Panc1 (cell line): ENCODE measurements at regions not wholly inside any gene's neighbourhood (a gene's known extent, or its start where the extent isn't known, plus 50 kb on each side); places are given as distances from the start of the nearest gene placed in this dataset.

Source experiments
- ATAC-seq: fragments of 200-7000 bp; cut with Tn5 transposase; 2 replicates; pipeline ENCODE4 v1.9.1; 2020; ENCODE audit warnings: mild to moderate bottlenecking, moderate library complexity
- BruUV-seq: library from RNA; stranded (reverse); fragments of 400-500 nt; replicated peaks from 2 replicates; lab custom pipeline; 2021; lab: Mats Ljungman, UMichigan
- CTCF ChIA-PET: fragments of 300-600 bp; sonication (Branson Sonifier 250); formaldehyde crosslinking; loops from one replicate; lab custom pipeline; 2022; ENCODE audit warnings: antibody characterized with exemption; lab: Charles Lee
- POLR2A ChIA-PET: fragments of 300-600 bp; sonication (Branson Sonifier 250); formaldehyde crosslinking; loops from one replicate; lab custom pipeline; 2022; ENCODE audit warnings: antibody characterized with exemption; lab: Charles Lee
- DNase-seq: peaks from one replicate; pipeline ENCODE4 v3.0.0-alpha.2; 2010; ENCODE audit warnings: low read depth, low spot score
- H3K27ac ChIP-seq: 2 replicates; pipeline ENCODE4 v1.5.1; 2011; ENCODE audit warnings: mild to moderate bottlenecking, low read length, inconsistent platforms
- H3K27me3 ChIP-seq: fragments of 200-500 bp; sonication (Bioruptor generic); 2 replicates; pipeline ENCODE4 v1.6.0; 2014; ENCODE audit warnings: low read length, inconsistent platforms; ENCODE audit not compliant: control insufficient read depth, insufficient read depth
- H3K36me3 ChIP-seq: fragments of 200-500 bp; sonication (Bioruptor generic); 2 replicates; pipeline ENCODE4 v1.5.1; 2014; ENCODE audit warnings: inconsistent platforms, mild to moderate bottlenecking, low read length, moderate library complexity; ENCODE audit not compliant: control insufficient read depth, insufficient read depth
- H3K4me1 ChIP-seq: 2 replicates; pipeline ENCODE4 v1.5.1; 2011; ENCODE audit warnings: inconsistent platforms, mild to moderate bottlenecking, low read length, moderate library complexity; ENCODE audit not compliant: control insufficient read depth, insufficient read depth
- H3K4me3 ChIP-seq, 2 experiments: 2 replicates each; pipeline ENCODE4 v1.5.1; 2011 to 2012; ENCODE audit warnings: low read depth in 2 of 2, low read length in 2 of 2, mild to moderate bottlenecking in 2 of 2, inconsistent platforms in 1 of 2, moderate library complexity in 1 of 2
- H3K9me3 ChIP-seq: fragments of 200-500 bp; sonication (Bioruptor generic); 2 replicates; pipeline ENCODE4 v1.5.1; 2014; ENCODE audit warnings: low read depth, mild to moderate bottlenecking, inconsistent platforms, low read length, moderate library complexity; ENCODE audit not compliant: control insufficient read depth, insufficient read depth
- CTCF ChIP-seq: fragments of 450-650 bp; IDR thresholded peaks from 2 replicates; pipeline ENCODE4 v1.5.1; 2017; ENCODE audit warnings: mild to moderate bottlenecking
- POLR2AphosphoS5 ChIP-seq: IDR thresholded peaks from 2 replicates; pipeline ENCODE4 v1.6.1; 2012; ENCODE audit warnings: mild to moderate bottlenecking, low read depth, low read length, moderate library complexity
- REST ChIP-seq, 2 experiments: IDR thresholded peaks; 2 replicates each; pipeline ENCODE4 v1.6.1; 2011 to 2012; ENCODE audit warnings: low read depth in 2 of 2, control low read depth in 1 of 2, low read length in 1 of 2, mild to moderate bottlenecking in 1 of 2, moderate library complexity in 1 of 2; ENCODE audit not compliant: insufficient read depth in 1 of 2
- SIN3A ChIP-seq: IDR thresholded peaks from 2 replicates; pipeline ENCODE4 v1.6.1; 2012; ENCODE audit warnings: low read depth, mild to moderate bottlenecking, low read length, moderate library complexity, borderline replicate concordance; ENCODE audit not compliant: insufficient read depth
- TCF7L2 ChIP-seq: IDR thresholded peaks from 2 replicates; pipeline ENCODE4 v1.6.1; 2011; ENCODE audit warnings: mild to moderate bottlenecking, low read depth, low read length, inconsistent platforms
- in situ Hi-C: cut with HindIII; loops from 2 replicates; pipeline ENCODE4 v1.10.0; 2016; ENCODE audit warnings: low sequenced_read_pairs, low pct_unique_long_range_greater_than_20kb
- intact Hi-C: fragments of 100-400 bp; cut with micrococcal nuclease; formaldehyde crosslinking; loops from one replicate; pipeline ENCODE4 v1.10.0; 2022; ENCODE audit not compliant: unreplicated experiment

- intact Hi-C loops = no loop called here
- H3K4me3 ChIP-seq = no peak overlapping the region
- ATAC-seq = no peak; the same call in 1 of the 2 replicates
Measured at GRCh38 chr6:163641706-163642105, 227.2 kb downstream of the QKI start.

GRCh38 chr6:163640641-163641040 lies 226.1 kb downstream of the QKI start:
- no peak for ATAC-seq
- H3K36me3 ChIP-seq = no peaks in the 10 kb centered on the region
- no TSS peak for BruUV-seq
- no peaks in the 10 kb centered on the region for H3K9me3 ChIP-seq
- CTCF ChIA-PET = no interaction called here
- no peak overlapping the region for H3K27ac ChIP-seq
- no peak for DNase-seq
- intact Hi-C loops (no loop called here), in situ Hi-C loops (no loop called here)
- no peak for TF ChIP-seq REST (IDR thresholded peaks at IDR 0.05; ENCODE audit: insufficient read depth in 1 of 2, low read depth in 2 of 2, low read length in 1 of 2)
- no peak for TF ChIP-seq SIN3A
- TF ChIP-seq POLR2AphosphoS5 = no peak
- no peak for TF ChIP-seq TCF7L2
- TF ChIP-seq CTCF = no peak
- POLR2A ChIA-PET = no interaction called here
- H3K27me3 ChIP-seq = no peaks in the 10 kb centered on the region
- H3K4me1 ChIP-seq = no peaks in the 10 kb centered on the region
- no peak overlapping the region for H3K4me3 ChIP-seq

More at GRCh38 chr6:163641706-163642105, 227.2 kb downstream of the QKI start:
- no peaks in the 10 kb centered on the region for H3K36me3 ChIP-seq
- ChIA-PET CTCF (no interaction called here), POLR2A (no interaction called here)
- in situ Hi-C loops = no loop called here
- H3K27me3 ChIP-seq = no peaks in the 10 kb centered on the region; the same call in 1 of the 2 replicates
- DNase-seq = no peak
- TF ChIP-seq POLR2AphosphoS5 (no peak), TCF7L2 (no peak), REST (IDR thresholded peaks at IDR 0.05; ENCODE audit: insufficient read depth in 1 of 2, low read depth in 2 of 2, low read length in 1 of 2) (no peak), CTCF (no peak), SIN3A (no peak)
- H3K27ac ChIP-seq = no peak overlapping the region
- H3K4me1 ChIP-seq = no peaks in the 10 kb centered on the region
- no peaks in the 10 kb centered on the region for H3K9me3 ChIP-seq
- no TSS peak for BruUV-seq
